ENCODE measurements at regions not wholly inside any gene's neighbourhood (a gene's known extent, or its start where the extent isn't known, plus 50 kb on each side); places are given as distances from the start of the nearest gene placed in this dataset.

- Histone ChIP-seq H3K79me2 (ENCODE audit: control insufficient read depth, insufficient read depth, low read length) (no peaks in the 10 kb centered on the region), H3K36me3 (ENCODE audit: control insufficient read depth in 2 of 2, insufficient read depth in 2 of 2, low read length in 1 of 2) (no peaks in the 10 kb centered on the region), H3K9ac (ENCODE audit: control insufficient read depth, insufficient read depth, low read length) (no peak overlapping the region), H3K4me3 (no peak overlapping the region), H3K27ac (ENCODE audit: control insufficient read depth, insufficient read depth) (no peak overlapping the region), H3K9me3 (replicated peaks; ENCODE audit: control insufficient read depth, insufficient read depth, low read length) (no peaks in the 10 kb centered on the region; the same call in 2 of the 3 replicates), H3K4me2 (ENCODE audit: control insufficient read depth, insufficient read depth) (no peak overlapping the region), H4K20me1 (ENCODE audit: control insufficient read depth, insufficient read depth) (no peaks in the 10 kb centered on the region), H2AFZ (ENCODE audit: control insufficient read depth, low read depth, low read length) (no peak overlapping the region), H3K4me1 (ENCODE audit: control insufficient read depth, insufficient read depth, low read length) (no peaks in the 10 kb centered on the region), H3K27me3 (replicated peaks in 1 of 2; ENCODE audit: control insufficient read depth in 2 of 2, insufficient read depth in 2 of 2, low read length in 1 of 2) (no peaks in the 10 kb centered on the region; a peak in 1 of 4 replicates)
- intact Hi-C loops (cut with micrococcal nuclease; ENCODE audit: unreplicated experiment) (no loop called here), in situ Hi-C loops (cut with MboI) (no loop called here)
- ATAC-seq, result no peak
- ChIA-PET CTCF (no interaction called here), SMC1A (ENCODE audit: uncharacterized antibody, unreplicated experiment) (interaction anchor here (1.0 to 1.4 kb wide), 2 partner anchors 9 to 22 kb away, joined by 3 read pairs; no protein-coding TSS in a partner anchor), RAD21 (ENCODE audit: unreplicated experiment) (no interaction called here), POLR2A (interaction anchor here (0.6 kb wide), 1 partner anchor 583 kb away, joined by 5 read pairs; no protein-coding TSS in a partner anchor)
- BruUV-seq (replicated peaks), result no TSS peak
- DNase-seq (ENCODE audit: low read depth, low spot score), result no peak
- 8% methylated on average over 3 of the region's 3 CpGs for WGBS (ENCODE audit: insufficient coverage, insufficient replicate concordance, low lambda C conversion rate, missing lambda C conversion rate)
- TF ChIP-seq BACH1 (IDR thresholded peaks at IDR 0.05; ENCODE audit: borderline replicate concordance), result no peak
- no peak for TF ChIP-seq CEBPB (IDR thresholded peaks at IDR 0.05; ENCODE audit: borderline replicate concordance in 1 of 2, low read depth in 2 of 2, low read length in 2 of 2)
- no peak for TF ChIP-seq HSF1 (IDR thresholded peaks at IDR 0.05; ENCODE audit: low read depth, low read length)
- no peak for TF ChIP-seq CUX1 (IDR thresholded peaks at IDR 0.05; ENCODE audit: insufficient replicate concordance, low read depth, low read length)
- no peak for TF ChIP-seq POLR2A (IDR thresholded peaks at IDR 0.05; ENCODE audit: low read depth, low read length)
- no peak for TF ChIP-seq CHD2 (IDR thresholded peaks at IDR 0.05; ENCODE audit: borderline replicate concordance, low read depth, low read length)
- TF ChIP-seq, protein P1, sequence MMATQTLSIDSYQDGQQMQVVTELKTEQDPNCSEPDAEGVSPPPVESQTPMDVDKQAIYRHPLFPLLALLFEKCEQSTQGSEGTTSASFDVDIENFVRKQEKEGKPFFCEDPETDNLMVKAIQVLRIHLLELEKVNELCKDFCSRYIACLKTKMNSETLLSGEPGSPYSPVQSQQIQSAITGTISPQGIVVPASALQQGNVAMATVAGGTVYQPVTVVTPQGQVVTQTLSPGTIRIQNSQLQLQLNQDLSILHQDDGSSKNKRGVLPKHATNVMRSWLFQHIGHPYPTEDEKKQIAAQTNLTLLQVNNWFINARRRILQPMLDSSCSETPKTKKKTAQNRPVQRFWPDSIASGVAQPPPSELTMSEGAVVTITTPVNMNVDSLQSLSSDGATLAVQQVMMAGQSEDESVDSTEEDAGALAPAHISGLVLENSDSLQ (IDR thresholded peaks at IDR 0.05), result no peak
- no peak for TF ChIP-seq GABPA (IDR thresholded peaks at IDR 0.05; ENCODE audit: low read depth)
- no peak for TF ChIP-seq WRNIP1 (IDR thresholded peaks at IDR 0.05; ENCODE audit: borderline replicate concordance, low read depth, low read length)
- no peak for TF ChIP-seq FOXM1 (IDR thresholded peaks at IDR 0.05; ENCODE audit: low read depth, low read length)
- TF ChIP-seq HDAC6 (IDR thresholded peaks at IDR 0.05; ENCODE audit: unreplicated experiment), result no peak
- no peak for TF ChIP-seq SREBF1 (IDR thresholded peaks at IDR 0.05; ENCODE audit: low read length)
- TF ChIP-seq SUZ12 (IDR thresholded peaks at IDR 0.05; ENCODE audit: unreplicated experiment), result no peak
- TF ChIP-seq ZNF24 (IDR thresholded peaks at IDR 0.05), result no peak
- no peak for FAIRE-seq
These were observed 276.7 kb upstream of the ADRA1B start for GRCh38 chr5:159639590-159639989.

All from GM12878 (cell line).